ENCODE measurements at regions not wholly inside any gene's neighbourhood (a gene's known extent, or its start where the extent isn't known, plus 50 kb on each side); places are given as distances from the start of the nearest gene placed in this dataset.
A peak's percentile ranks its signal among the peaks of the same experiment; 100 is the strongest.

GRCh38 chr7:13416071-13416470, 573.4 kb downstream of the ETV1 start:
- Histone ChIP-seq H2AK5ac (ENCODE audit: low read depth, low read length) (no peak overlapping the region), H3K14ac (ENCODE audit: low read length) (no peak overlapping the region), H3K4ac (ENCODE audit: low read length) (no peak overlapping the region), H3K79me1 (ENCODE audit: low read depth, low read length) (no peaks in the 10 kb centered on the region), H3K4me1 (ENCODE audit: control insufficient read depth in 2 of 2, insufficient read depth in 1 of 2, low read depth in 1 of 2, low read length in 2 of 2) (peaks cover 0 to 2% of the 10 kb centered on the region in 2 donors), H3K4me3 (ENCODE audit: low read length in 2 of 2) (no peak overlapping the region), H3K4me2 (ENCODE audit: insufficient read depth, low read length, poor library complexity, severe bottlenecking) (no peak overlapping the region), H4K91ac (ENCODE audit: low read depth, low read length, poor library complexity) (no peak overlapping the region), H3K18ac (ENCODE audit: low read length) (no peak overlapping the region), H2BK5ac (ENCODE audit: low read length) (no peak overlapping the region), H3K9ac (ENCODE audit: low read depth, low read length, poor library complexity) (no peak overlapping the region), H2BK15ac (ENCODE audit: low read length) (no peak overlapping the region), H4K8ac (ENCODE audit: low read depth, low read length) (no peak overlapping the region), H2BK120ac (ENCODE audit: low read depth, low read length) (no peak overlapping the region), H3K23ac (ENCODE audit: low read depth, low read length, poor library complexity) (no peak overlapping the region), H3K27ac (replicated peaks; ENCODE audit: low read length) (no peak overlapping the region), H2BK12ac (ENCODE audit: low read length) (no peak overlapping the region), H2AFZ (ENCODE audit: low read length) (no peak overlapping the region), H3K27me3 (ENCODE audit: control insufficient read depth in 3 of 3, insufficient read depth in 3 of 3, low read depth in 1 of 3, low read length in 3 of 3) (no peaks in the 10 kb centered on the region), H3K9me3 (replicated peaks in 1 of 2; ENCODE audit: control insufficient read depth in 2 of 2, insufficient read depth in 1 of 2, low read depth in 1 of 2, low read length in 2 of 2) (peaks cover 0 to 5% of the 10 kb centered on the region in 2 donors), H3K36me3 (replicated peaks in 1 of 2; ENCODE audit: control insufficient read depth in 2 of 2, insufficient read depth in 2 of 2, low read length in 2 of 2) (no peaks in the 10 kb centered on the region)
- no peak for DNase-seq (ENCODE audit: low spot score)
- WGBS, 2 donors (ENCODE audit: extremely low coverage in 2 of 2, insufficient read length in 2 of 2, insufficient replicate concordance in 1 of 2) = no CpG with 5 or more reads among the region's 2 CpGs

- Histone ChIP-seq H3K9ac (ENCODE audit: low read depth, low read length, poor library complexity) (no peak overlapping the region), H2BK5ac (ENCODE audit: low read length) (no peak overlapping the region), H2AK5ac (ENCODE audit: low read depth, low read length) (no peak overlapping the region), H3K4me2 (ENCODE audit: insufficient read depth, low read length, poor library complexity, severe bottlenecking) (no peak overlapping the region), H2BK15ac (ENCODE audit: low read length) (no peak overlapping the region), H4K91ac (ENCODE audit: low read depth, low read length, poor library complexity) (no peak overlapping the region), H3K4me3 (ENCODE audit: low read length in 2 of 2) (no peak overlapping the region), H3K14ac (ENCODE audit: low read length) (no peak overlapping the region), H3K9me3 (replicated peaks in 1 of 2; ENCODE audit: control insufficient read depth in 2 of 2, insufficient read depth in 1 of 2, low read depth in 1 of 2, low read length in 2 of 2) (peaks cover 0 to 5% of the 10 kb centered on the region in 2 donors), H3K4me1 (ENCODE audit: control insufficient read depth in 2 of 2, insufficient read depth in 1 of 2, low read depth in 1 of 2, low read length in 2 of 2) (peaks cover 0 to 2% of the 10 kb centered on the region in 2 donors), H2AFZ (ENCODE audit: low read length) (no peak overlapping the region), H3K27ac (replicated peaks; ENCODE audit: low read length) (no peak overlapping the region), H4K8ac (ENCODE audit: low read depth, low read length) (no peak overlapping the region), H3K27me3 (ENCODE audit: control insufficient read depth in 3 of 3, insufficient read depth in 3 of 3, low read depth in 1 of 3, low read length in 3 of 3) (no peaks in the 10 kb centered on the region), H2BK12ac (ENCODE audit: low read length) (no peak overlapping the region), H3K4ac (ENCODE audit: low read length) (no peak overlapping the region), H3K18ac (ENCODE audit: low read length) (no peak overlapping the region), H3K36me3 (replicated peaks in 1 of 2; ENCODE audit: control insufficient read depth in 2 of 2, insufficient read depth in 2 of 2, low read length in 2 of 2) (no peaks in the 10 kb centered on the region), H3K23ac (ENCODE audit: low read depth, low read length, poor library complexity) (no peak overlapping the region), H2BK120ac (ENCODE audit: low read depth, low read length) (no peak overlapping the region), H3K79me1 (ENCODE audit: low read depth, low read length) (no peaks in the 10 kb centered on the region)
- WGBS, 2 donors (ENCODE audit: extremely low coverage in 2 of 2, insufficient read length in 2 of 2, insufficient replicate concordance in 1 of 2) = no CpG with 5 or more reads among the region's 1 CpG
- no peak for DNase-seq (ENCODE audit: low spot score)
Measured at GRCh38 chr7:13416544-13416943, 572.9 kb downstream of the ETV1 start.

- Histone ChIP-seq H3K9ac (ENCODE audit: low read depth, low read length, poor library complexity) (no peak overlapping the region), H2BK12ac (ENCODE audit: low read length) (no peak overlapping the region), H3K79me1 (ENCODE audit: low read depth, low read length) (no peaks in the 10 kb centered on the region), H4K91ac (ENCODE audit: low read depth, low read length, poor library complexity) (no peak overlapping the region), H3K36me3 (replicated peaks in 1 of 2; ENCODE audit: control insufficient read depth in 2 of 2, insufficient read depth in 2 of 2, low read length in 2 of 2) (no peaks in the 10 kb centered on the region), H2BK15ac (ENCODE audit: low read length) (no peak overlapping the region), H3K4me1 (ENCODE audit: control insufficient read depth in 2 of 2, insufficient read depth in 1 of 2, low read depth in 1 of 2, low read length in 2 of 2) (no peaks in the 10 kb centered on the region), H3K4me2 (ENCODE audit: insufficient read depth, low read length, poor library complexity, severe bottlenecking) (no peak overlapping the region), H2BK5ac (ENCODE audit: low read length) (no peak overlapping the region), H3K18ac (ENCODE audit: low read length) (no peak overlapping the region), H3K27ac (replicated peaks; ENCODE audit: low read length) (no peak overlapping the region), H3K4ac (ENCODE audit: low read length) (no peak overlapping the region), H3K9me3 (replicated peaks in 1 of 2; ENCODE audit: control insufficient read depth in 2 of 2, insufficient read depth in 1 of 2, low read depth in 1 of 2, low read length in 2 of 2) (peaks cover 3 to 5% of the 10 kb centered on the region in 2 donors), H2AK5ac (ENCODE audit: low read depth, low read length) (no peak overlapping the region), H2AFZ (ENCODE audit: low read length) (no peak overlapping the region), H3K23ac (ENCODE audit: low read depth, low read length, poor library complexity) (no peak overlapping the region), H3K14ac (ENCODE audit: low read length) (no peak overlapping the region), H3K4me3 (ENCODE audit: low read length in 2 of 2) (no peak overlapping the region), H2BK120ac (ENCODE audit: low read depth, low read length) (no peak overlapping the region), H4K8ac (ENCODE audit: low read depth, low read length) (no peak overlapping the region), H3K27me3 (ENCODE audit: control insufficient read depth in 3 of 3, insufficient read depth in 3 of 3, low read depth in 1 of 3, low read length in 3 of 3) (no peaks in the 10 kb centered on the region)
- DNase-seq (ENCODE audit: low spot score) = no peak
- WGBS, 2 donors (ENCODE audit: extremely low coverage in 2 of 2, insufficient read length in 2 of 2, insufficient replicate concordance in 1 of 2) = no CpG with 5 or more reads among the region's 2 CpGs
Measured at GRCh38 chr7:13420726-13421125, 568.7 kb downstream of the ETV1 start.

- no CpG with 5 or more reads among the region's 4 CpGs for WGBS, 2 donors (ENCODE audit: extremely low coverage in 2 of 2, insufficient read length in 2 of 2, insufficient replicate concordance in 1 of 2)
- no peaks in the 10 kb centered on the region for H3K4me1 ChIP-seq (ENCODE audit: control insufficient read depth in 2 of 2, insufficient read depth in 1 of 2, low read depth in 1 of 2, low read length in 2 of 2)
- H2AK5ac ChIP-seq (ENCODE audit: low read depth, low read length) = no peak overlapping the region
- H3K27ac ChIP-seq (replicated peaks; ENCODE audit: low read length) = no peak overlapping the region
- no peak overlapping the region for H3K9ac ChIP-seq (ENCODE audit: low read depth, low read length, poor library complexity)
- no peaks in the 10 kb centered on the region for H3K36me3 ChIP-seq (replicated peaks in 1 of 2; ENCODE audit: control insufficient read depth in 2 of 2, insufficient read depth in 2 of 2, low read length in 2 of 2)
- H3K27me3 ChIP-seq (ENCODE audit: control insufficient read depth in 3 of 3, insufficient read depth in 3 of 3, low read depth in 1 of 3, low read length in 3 of 3) = no peaks in the 10 kb centered on the region
- H2AFZ ChIP-seq (ENCODE audit: low read length) = peak overlapping the region; percentile 9
- no peak overlapping the region for H4K91ac ChIP-seq (ENCODE audit: low read depth, low read length, poor library complexity)
- no peak overlapping the region for H3K4me3 ChIP-seq (ENCODE audit: low read length in 2 of 2)
- no peak overlapping the region for H3K14ac ChIP-seq (ENCODE audit: low read length)
- no peak overlapping the region for H3K18ac ChIP-seq (ENCODE audit: low read length)
- no peak overlapping the region for H3K23ac ChIP-seq (ENCODE audit: low read depth, low read length, poor library complexity)
- H3K79me1 ChIP-seq (ENCODE audit: low read depth, low read length) = no peaks in the 10 kb centered on the region
- H3K9me3 ChIP-seq (replicated peaks in 1 of 2; ENCODE audit: control insufficient read depth in 2 of 2, insufficient read depth in 1 of 2, low read depth in 1 of 2, low read length in 2 of 2) = peaks cover 3 to 5% of the 10 kb centered on the region in 2 donors
- H2BK5ac ChIP-seq (ENCODE audit: low read length) = no peak overlapping the region
- no peak for DNase-seq (ENCODE audit: low spot score)
- no peak overlapping the region for H3K4me2 ChIP-seq (ENCODE audit: insufficient read depth, low read length, poor library complexity, severe bottlenecking)
- no peak overlapping the region for H3K4ac ChIP-seq (ENCODE audit: low read length)
- no peak overlapping the region for H2BK12ac ChIP-seq (ENCODE audit: low read length)
- no peak overlapping the region for H2BK15ac ChIP-seq (ENCODE audit: low read length)
- no peak overlapping the region for H4K8ac ChIP-seq (ENCODE audit: low read depth, low read length)
- H2BK120ac ChIP-seq (ENCODE audit: low read depth, low read length) = no peak overlapping the region
Measured at GRCh38 chr7:13421776-13422175, 567.7 kb downstream of the ETV1 start.

Data from neuronal stem cell (in vitro differentiated cells).